PC-3 (cell line): ENCODE measurements at regions not wholly inside any gene's neighbourhood (a gene's known extent, or its start where the extent isn't known, plus 50 kb on each side); places are given as distances from the start of the nearest gene placed in this dataset.

Source experiments
- EZH2phosphoT487 ChIP-seq: fragments of 300-600 bp; sonication (generic); IDR thresholded peaks from 2 replicates; pipeline ENCODE4 v1.6.1; 2018; ENCODE audit warnings: mild to moderate bottlenecking, antibody characterized with exemption, low read length, borderline replicate concordance
- TF ChIP-seq, protein P1 (sequence below): fragments of 300-600 bp; sonication (generic); conservative IDR thresholded peaks from 2 replicates; pipeline ENCODE4 v1.5.1; 2017; ENCODE audit warnings: antibody characterized with exemption, low read depth, mild to moderate bottlenecking, low read length

DNA sequence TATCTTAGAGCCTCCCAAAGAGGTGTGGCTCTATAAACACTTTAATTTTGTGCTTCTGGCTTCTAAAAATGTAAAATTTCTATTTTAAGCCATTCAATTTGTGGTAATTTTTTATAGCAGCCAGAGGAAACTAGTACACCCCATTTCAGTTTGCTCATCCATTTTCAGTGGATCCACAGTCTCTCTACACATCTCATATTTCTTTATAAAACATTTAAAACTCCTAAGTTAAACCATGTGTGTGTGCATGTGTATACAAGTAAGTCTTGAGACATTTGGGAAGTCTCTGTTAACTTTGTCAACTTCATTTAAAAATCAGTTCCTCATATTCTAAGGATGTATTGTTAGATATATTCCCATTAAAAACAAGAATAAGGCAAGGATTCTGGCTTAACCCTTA lies 273.2 kb downstream of the IL15 start:
- TF ChIP-seq EZH2phosphoT487, result no peak
- TF ChIP-seq, protein P1, sequence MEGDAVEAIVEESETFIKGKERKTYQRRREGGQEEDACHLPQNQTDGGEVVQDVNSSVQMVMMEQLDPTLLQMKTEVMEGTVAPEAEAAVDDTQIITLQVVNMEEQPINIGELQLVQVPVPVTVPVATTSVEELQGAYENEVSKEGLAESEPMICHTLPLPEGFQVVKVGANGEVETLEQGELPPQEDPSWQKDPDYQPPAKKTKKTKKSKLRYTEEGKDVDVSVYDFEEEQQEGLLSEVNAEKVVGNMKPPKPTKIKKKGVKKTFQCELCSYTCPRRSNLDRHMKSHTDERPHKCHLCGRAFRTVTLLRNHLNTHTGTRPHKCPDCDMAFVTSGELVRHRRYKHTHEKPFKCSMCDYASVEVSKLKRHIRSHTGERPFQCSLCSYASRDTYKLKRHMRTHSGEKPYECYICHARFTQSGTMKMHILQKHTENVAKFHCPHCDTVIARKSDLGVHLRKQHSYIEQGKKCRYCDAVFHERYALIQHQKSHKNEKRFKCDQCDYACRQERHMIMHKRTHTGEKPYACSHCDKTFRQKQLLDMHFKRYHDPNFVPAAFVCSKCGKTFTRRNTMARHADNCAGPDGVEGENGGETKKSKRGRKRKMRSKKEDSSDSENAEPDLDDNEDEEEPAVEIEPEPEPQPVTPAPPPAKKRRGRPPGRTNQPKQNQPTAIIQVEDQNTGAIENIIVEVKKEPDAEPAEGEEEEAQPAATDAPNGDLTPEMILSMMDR, result no peak
